ENCODE measurements at regions not wholly inside any gene's neighbourhood (a gene's known extent, or its start where the extent isn't known, plus 50 kb on each side); places are given as distances from the start of the nearest gene placed in this dataset.
"Not testable (repeated sequence)": the region's sequence is repeated elsewhere in the genome, so short reads cannot be mapped to it uniquely, and the experiment has no call there.

DNA sequence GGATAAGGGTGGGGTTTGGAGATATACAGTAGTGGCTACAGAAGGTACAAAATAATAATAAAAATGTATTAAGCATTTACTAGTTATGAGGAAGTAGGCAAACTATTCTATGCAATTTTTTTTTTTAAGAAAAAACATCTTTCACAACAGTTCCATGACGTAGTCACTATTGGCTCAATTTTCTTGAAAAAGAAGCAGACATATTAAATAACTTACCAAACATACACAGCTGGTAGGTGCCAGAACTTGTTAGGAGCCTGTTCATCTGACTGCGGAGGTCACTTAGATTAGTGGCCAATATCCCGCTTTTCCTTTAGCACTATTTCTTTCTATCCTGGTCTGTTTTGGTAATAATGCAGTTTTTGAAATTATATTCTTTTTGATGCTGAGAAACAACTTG is 593.5 kb downstream of the KCTD12 start:
- intact Hi-C loops (cut with DNase I) = no loop called here
- WGBS, 2 donors = 90 to 95% methylated on average over 3 of the region's 3 CpGs
- TF ChIP-seq POLR2AphosphoS5 (IDR thresholded peaks at IDR 0.05) = no peak
- TF ChIP-seq, protein P1, sequence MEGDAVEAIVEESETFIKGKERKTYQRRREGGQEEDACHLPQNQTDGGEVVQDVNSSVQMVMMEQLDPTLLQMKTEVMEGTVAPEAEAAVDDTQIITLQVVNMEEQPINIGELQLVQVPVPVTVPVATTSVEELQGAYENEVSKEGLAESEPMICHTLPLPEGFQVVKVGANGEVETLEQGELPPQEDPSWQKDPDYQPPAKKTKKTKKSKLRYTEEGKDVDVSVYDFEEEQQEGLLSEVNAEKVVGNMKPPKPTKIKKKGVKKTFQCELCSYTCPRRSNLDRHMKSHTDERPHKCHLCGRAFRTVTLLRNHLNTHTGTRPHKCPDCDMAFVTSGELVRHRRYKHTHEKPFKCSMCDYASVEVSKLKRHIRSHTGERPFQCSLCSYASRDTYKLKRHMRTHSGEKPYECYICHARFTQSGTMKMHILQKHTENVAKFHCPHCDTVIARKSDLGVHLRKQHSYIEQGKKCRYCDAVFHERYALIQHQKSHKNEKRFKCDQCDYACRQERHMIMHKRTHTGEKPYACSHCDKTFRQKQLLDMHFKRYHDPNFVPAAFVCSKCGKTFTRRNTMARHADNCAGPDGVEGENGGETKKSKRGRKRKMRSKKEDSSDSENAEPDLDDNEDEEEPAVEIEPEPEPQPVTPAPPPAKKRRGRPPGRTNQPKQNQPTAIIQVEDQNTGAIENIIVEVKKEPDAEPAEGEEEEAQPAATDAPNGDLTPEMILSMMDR (IDR thresholded peaks at IDR 0.05) = no peak
- TF ChIP-seq EP300 (IDR thresholded peaks at IDR 0.05) = no peak
- no peak for TF ChIP-seq POLR2A (IDR thresholded peaks at IDR 0.05)
- Histone ChIP-seq H3K27ac (no peak overlapping the region), H3K9me3 (no peaks in the 10 kb centered on the region), H3K4me3 (no peak overlapping the region), H3K36me3 (no peaks in the 10 kb centered on the region), H3K27me3 (no peaks in the 10 kb centered on the region), H3K4me1 (no peaks in the 10 kb centered on the region)
- no peak for DNase-seq

DNA sequence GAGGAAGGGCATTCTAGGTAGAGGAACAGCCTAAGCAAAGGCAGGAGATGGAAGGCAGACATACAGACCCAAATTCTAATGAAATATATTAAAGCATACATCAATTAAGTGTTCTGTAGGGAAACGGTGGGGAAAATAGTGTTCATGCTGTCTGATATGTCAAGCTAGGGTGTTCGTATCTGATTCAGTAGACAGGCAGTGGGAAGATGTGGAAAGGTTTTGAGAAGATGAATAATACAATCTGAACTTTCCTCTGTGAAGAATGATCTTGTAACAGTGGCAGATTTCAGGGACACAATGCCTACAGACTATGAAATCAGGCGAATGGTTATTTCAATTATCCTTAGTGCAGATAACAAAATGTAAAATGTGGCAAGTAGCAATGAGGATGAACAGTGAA is 594.2 kb downstream of the KCTD12 start:
- no peaks in the 10 kb centered on the region for H3K4me1 ChIP-seq
- H3K27ac ChIP-seq = no peak overlapping the region
- no peaks in the 10 kb centered on the region for H3K36me3 ChIP-seq
- H3K27me3 ChIP-seq = no peaks in the 10 kb centered on the region
- no peak for TF ChIP-seq POLR2A (IDR thresholded peaks at IDR 0.05)
- TF ChIP-seq, protein P1 (IDR thresholded peaks at IDR 0.05) = no peak
- TF ChIP-seq POLR2AphosphoS5 (IDR thresholded peaks at IDR 0.05) = no peak
- TF ChIP-seq EP300 (IDR thresholded peaks at IDR 0.05) = no peak
- H3K4me3 ChIP-seq = no peak overlapping the region
- no peak for DNase-seq
- no peaks in the 10 kb centered on the region for H3K9me3 ChIP-seq
- 84 to 87% methylated on average over 3 of the region's 3 CpGs for WGBS, 2 donors
- intact Hi-C loops (cut with DNase I) = no loop called here

DNA sequence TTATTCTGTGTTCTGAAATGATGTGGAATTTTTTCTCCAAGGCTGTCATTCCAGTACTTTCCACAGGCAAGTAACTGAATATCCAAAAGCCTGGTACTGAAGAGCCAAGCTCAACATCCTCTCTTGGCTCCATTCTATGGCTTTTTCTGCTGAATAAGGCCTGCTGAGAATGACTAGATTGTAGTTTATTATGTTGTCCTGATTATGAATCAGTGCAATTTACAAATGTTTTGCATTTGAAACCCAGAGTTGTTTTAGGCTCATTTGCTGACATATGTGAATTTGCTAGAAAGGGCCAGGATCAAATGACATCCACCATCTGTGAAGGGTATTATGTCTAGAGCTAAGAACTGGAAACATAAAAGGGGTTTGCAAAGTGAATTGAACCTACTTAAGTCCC is 596.6 kb downstream of the KCTD12 start:
- no peak for DNase-seq
- Histone ChIP-seq H3K27ac (no peak overlapping the region), H3K4me1 (no peaks in the 10 kb centered on the region), H3K9me3 (no peaks in the 10 kb centered on the region), H3K4me3 (no peak overlapping the region), H3K27me3 (no peaks in the 10 kb centered on the region), H3K36me3 (no peaks in the 10 kb centered on the region)
- intact Hi-C loops (cut with DNase I) = no loop called here
- TF ChIP-seq POLR2AphosphoS5 (IDR thresholded peaks at IDR 0.05) (no peak), POLR2A (IDR thresholded peaks at IDR 0.05) (no peak), EP300 (IDR thresholded peaks at IDR 0.05) (no peak)
- TF ChIP-seq, protein P1 (IDR thresholded peaks at IDR 0.05) = no peak

DNA sequence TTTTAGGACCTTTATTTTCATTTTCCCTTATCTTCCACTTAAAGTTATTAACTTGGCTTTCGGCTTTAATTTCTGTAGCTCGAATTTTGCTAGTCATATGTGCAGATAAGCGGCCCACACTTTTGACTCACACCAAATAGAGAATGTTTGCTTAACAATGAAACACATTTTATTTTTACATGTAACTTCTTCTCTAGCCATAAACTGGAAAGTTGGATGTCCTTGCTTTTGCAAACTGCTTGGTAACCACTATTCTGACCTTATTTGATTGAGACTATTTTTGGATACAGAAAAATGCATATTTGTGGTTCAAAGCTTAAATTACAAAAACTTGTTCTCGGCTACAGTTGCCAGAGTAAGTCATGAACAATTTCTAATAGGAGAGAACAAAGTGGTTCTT is 600.0 kb downstream of the KCTD12 start:
- WGBS, 2 donors = 72 to 76% methylated on average over 4 of the region's 4 CpGs
- Histone ChIP-seq H3K4me3 (no peak overlapping the region), H3K27me3 (no peaks in the 10 kb centered on the region), H3K4me1 (no peaks in the 10 kb centered on the region), H3K36me3 (no peaks in the 10 kb centered on the region), H3K9me3 (no peaks in the 10 kb centered on the region), H3K27ac (peak overlapping the region in 1 of 4 donors; percentile 20)
- no peak for DNase-seq
- intact Hi-C loops (cut with DNase I) = no loop called here
- no peak for TF ChIP-seq POLR2AphosphoS5 (IDR thresholded peaks at IDR 0.05)
- TF ChIP-seq, protein P1 (IDR thresholded peaks at IDR 0.05) = no peak
- no peak for TF ChIP-seq EP300 (IDR thresholded peaks at IDR 0.05)
- TF ChIP-seq POLR2A (IDR thresholded peaks at IDR 0.05) = no peak

DNA sequence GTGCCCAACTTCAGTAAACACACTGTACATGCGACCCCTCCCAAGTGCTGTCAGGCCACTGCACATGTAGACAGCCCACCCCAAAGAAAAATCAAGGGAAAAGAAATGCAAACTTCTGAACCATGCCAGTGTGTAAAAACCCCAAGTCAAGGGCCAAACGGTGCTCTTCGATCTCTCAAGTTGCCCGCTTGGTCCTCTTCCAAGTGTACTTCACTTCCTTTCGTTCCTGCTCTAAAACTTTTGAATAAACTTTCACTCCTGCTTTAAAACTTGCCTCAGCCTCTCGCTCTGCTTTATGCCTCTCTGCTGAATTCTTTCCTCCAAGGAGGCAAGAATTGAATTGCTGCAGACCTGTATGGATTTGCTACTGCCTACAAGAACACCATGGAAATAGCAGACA is 600.7 kb downstream of the KCTD12 start:
- H3K36me3 ChIP-seq = no peaks in the 10 kb centered on the region
- WGBS, 2 donors = 90 to 94% methylated on average over 6 of the region's 6 CpGs
- H3K4me1 ChIP-seq = no peaks in the 10 kb centered on the region
- no peak overlapping the region for H3K4me3 ChIP-seq
- H3K27me3 ChIP-seq = no peaks in the 10 kb centered on the region
- DNase-seq = no peak
- intact Hi-C loops (cut with DNase I) = no loop called here
- TF ChIP-seq EP300 (IDR thresholded peaks at IDR 0.05) (no peak), POLR2AphosphoS5 (IDR thresholded peaks at IDR 0.05) (no peak), POLR2A (IDR thresholded peaks at IDR 0.05) (no peak)
- TF ChIP-seq, protein P1 (IDR thresholded peaks at IDR 0.05) = no peak
- peak overlapping the region in 1 of 4 donors; percentile 20 for H3K27ac ChIP-seq
- H3K9me3 ChIP-seq = no peaks in the 10 kb centered on the region

DNA sequence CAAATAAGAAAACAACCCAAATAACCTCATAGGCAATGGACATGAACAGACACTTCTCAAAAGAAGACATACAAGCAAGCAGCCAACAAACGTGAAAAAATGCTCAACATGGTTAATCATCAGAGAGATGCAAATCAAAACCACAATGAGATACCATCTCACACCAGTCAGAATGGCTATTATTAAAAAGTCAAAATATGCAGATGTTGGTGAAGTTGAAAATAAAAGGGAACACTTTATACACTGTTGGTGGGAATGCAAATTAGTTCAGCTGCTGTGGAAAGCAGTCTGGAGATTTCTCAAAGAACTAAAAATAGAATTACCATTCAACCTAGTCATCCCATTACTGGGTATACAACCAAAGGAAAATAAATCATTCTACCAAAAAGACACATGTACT is 606.4 kb downstream of the KCTD12 start:
- H3K27me3 ChIP-seq; H3K36me3 ChIP-seq; H3K4me1 ChIP-seq; H3K9me3 ChIP-seq; H3K4me3 ChIP-seq; DNase-seq; H3K27ac ChIP-seq; intact Hi-C loops (cut with DNase I): not testable (repeated sequence)
- WGBS, 2 donors = 44 to 53% methylated on average over 1 of the region's 1 CpG

All from sigmoid colon (tissue), 6 donors.